ENCODE measurements at regions not wholly inside any gene's neighbourhood (a gene's known extent, or its start where the extent isn't known, plus 50 kb on each side); places are given as distances from the start of the nearest gene placed in this dataset.

- TF ChIP-seq KAT7 (CRISPR knock-in tag; IDR thresholded peaks at IDR 0.05; ENCODE audit: borderline replicate concordance), result no peak
- no peak for TF ChIP-seq NFATC4 (CRISPR knock-in tag; IDR thresholded peaks at IDR 0.05)
These were observed 403.8 kb downstream of the PCNX1 start (continued) for GRCh38 chr14:71311061-71311460.

- Mint-ChIP-seq H3K9me3 (peaks cover 13% of the 10 kb centered on the region), H3K36me3 (no peaks in the 10 kb centered on the region), H3K4me1 (peaks cover 11% of the 10 kb centered on the region), H3K27me3 (ENCODE audit: low read depth) (no peaks in the 10 kb centered on the region), H3K4me3 (no peak overlapping the region), H3K27ac (no peak overlapping the region)
- DNase-seq (ENCODE audit: low spot score) (no peak), ATAC-seq (peak; percentile 65)
- ChIA-PET CTCF (interaction anchor here (1.2 to 1.5 kb wide), 2 partner anchors 119 to 148 kb away, joined by 3 to 5 read pairs; no protein-coding TSS in a partner anchor), POLR2A (no interaction called here)
- TF ChIP-seq MXD4 (CRISPR knock-in tag; IDR thresholded peaks at IDR 0.05; ENCODE audit: borderline replicate concordance) (no peak), PRDM15 (CRISPR knock-in tag; IDR thresholded peaks at IDR 0.05) (no peak), GTF2I (CRISPR knock-in tag; conservative IDR thresholded peaks at IDR 0.05) (no peak), SMAD3 (CRISPR knock-in tag; IDR thresholded peaks at IDR 0.05; ENCODE audit: borderline replicate concordance) (no peak), ATF1 (CRISPR knock-in tag; IDR thresholded peaks at IDR 0.05) (no peak), IRF1 (CRISPR knock-in tag; IDR thresholded peaks at IDR 0.05) (no peak), CBFB (CRISPR knock-in tag; IDR thresholded peaks at IDR 0.05; ENCODE audit: low read depth) (no peak), E2F4 (CRISPR knock-in tag; IDR thresholded peaks at IDR 0.05; ENCODE audit: borderline replicate concordance, low read depth) (no peak), CREB1 (CRISPR knock-in tag; IDR thresholded peaks at IDR 0.05) (no peak)
These were observed 407.5 kb downstream of the PCNX1 start for GRCh38 chr14:71314717-71315116.

- ChIA-PET POLR2A (no interaction called here), CTCF (interaction anchor here (1.2 kb wide), 1 partner anchor 130 kb away, joined by 4 read pairs; no protein-coding TSS in a partner anchor)
- Mint-ChIP-seq H3K27me3 (ENCODE audit: low read depth) (no peaks in the 10 kb centered on the region), H3K4me3 (no peak overlapping the region), H3K9me3 (peaks cover 11% of the 10 kb centered on the region), H3K36me3 (no peaks in the 10 kb centered on the region), H3K4me1 (peaks cover 17% of the 10 kb centered on the region), H3K27ac (no peak overlapping the region)
- DNase-seq (ENCODE audit: low spot score), result no peak
- no peak for ATAC-seq
- TF ChIP-seq MXD4 (CRISPR knock-in tag; IDR thresholded peaks at IDR 0.05; ENCODE audit: borderline replicate concordance), result no peak
- no peak for TF ChIP-seq GTF2I (CRISPR knock-in tag; conservative IDR thresholded peaks at IDR 0.05)
- no peak for TF ChIP-seq GRHL2 (CRISPR knock-in tag; IDR thresholded peaks at IDR 0.05; ENCODE audit: insufficient replicate concordance, severe bottlenecking)
- no peak for TF ChIP-seq SMAD4 (CRISPR knock-in tag; IDR thresholded peaks at IDR 0.05)
- no peak for TF ChIP-seq STAT6 (CRISPR knock-in tag; conservative IDR thresholded peaks at IDR 0.05; ENCODE audit: low read depth)
- TF ChIP-seq ZNF263 (CRISPR knock-in tag; IDR thresholded peaks at IDR 0.05; ENCODE audit: low read depth), result no peak
- TF ChIP-seq E2F1 (CRISPR knock-in tag; IDR thresholded peaks at IDR 0.05), result no peak
- no peak for TF ChIP-seq FOXK1 (CRISPR knock-in tag; IDR thresholded peaks at IDR 0.05)
- no peak for TF ChIP-seq NFE2L1 (CRISPR knock-in tag; IDR thresholded peaks at IDR 0.05)
- TF ChIP-seq ERG (CRISPR knock-in tag; IDR thresholded peaks at IDR 0.05), result no peak
These were observed 410.3 kb downstream of the PCNX1 start for GRCh38 chr14:71317385-71318096.

All from WTC11 (cell line).